Immature natural killer cell (primary cell): ENCODE measurements at regions not wholly inside any gene's neighbourhood (a gene's known extent, or its start where the extent isn't known, plus 50 kb on each side); places are given as distances from the start of the nearest gene placed in this dataset.

Experiments used
- DNase-seq, 3 donors: peaks; one replicate each; pipeline ENCODE4 v3.0.0; 2022; ENCODE audit warnings: mixed read lengths in 1 of 3
- H3K27ac Mint-ChIP-seq, 6 donors: one replicate each; pipeline ENCODE4 v1.8.0; 2020; ENCODE audit warnings: mixed read lengths in 6 of 6, mild to moderate bottlenecking in 5 of 6, inconsistent platforms in 4 of 6, moderate library complexity in 3 of 6
- H3K27me3 Mint-ChIP-seq, 3 donors: one replicate each; pipeline ENCODE4 v1.8.0; 2020 to 2021; ENCODE audit warnings: low read depth in 3 of 3, mild to moderate bottlenecking in 3 of 3, mixed read lengths in 3 of 3, moderate library complexity in 3 of 3, inconsistent platforms in 1 of 3
- H3K36me3 Mint-ChIP-seq, 3 donors: one replicate each; pipeline ENCODE4 v1.8.0; 2020; ENCODE audit warnings: mixed read lengths in 3 of 3, inconsistent platforms in 2 of 3, mild to moderate bottlenecking in 2 of 3
- H3K4me1 Mint-ChIP-seq, 2 donors: one replicate each; pipeline ENCODE4 v1.8.0; 2020; ENCODE audit warnings: inconsistent platforms in 2 of 2, mild to moderate bottlenecking in 2 of 2, mixed read lengths in 2 of 2, moderate library complexity in 1 of 2
- H3K4me3 Mint-ChIP-seq, 5 donors: one replicate each; pipeline ENCODE4 v1.8.0; 2020; ENCODE audit warnings: mild to moderate bottlenecking in 5 of 5, mixed read lengths in 5 of 5, inconsistent platforms in 3 of 5, moderate library complexity in 3 of 5
- H3K9me3 Mint-ChIP-seq, 6 donors: one replicate each; pipeline ENCODE4 v1.8.0; 2020; ENCODE audit warnings: mild to moderate bottlenecking in 6 of 6, mixed read lengths in 6 of 6, inconsistent platforms in 4 of 6, moderate library complexity in 3 of 6

GRCh38 chr2:46813020-46813415 lies 102.6 kb downstream of the MCFD2 start:
- Mint-ChIP-seq H3K9me3 (no peaks in the 10 kb centered on the region), H3K36me3 (no peaks in the 10 kb centered on the region), H3K27ac (no peak overlapping the region), H3K4me3 (no peak overlapping the region), H3K4me1 (no peaks in the 10 kb centered on the region), H3K27me3 (peaks cover 6 to 8% (median 6%) of the 10 kb centered on the region in 3 donors)
- no peak for DNase-seq
